Mesenteric fat pad (tissue), 1 donor: ENCODE measurements at regions not wholly inside any gene's neighbourhood (a gene's known extent, or its start where the extent isn't known, plus 50 kb on each side); places are given as distances from the start of the nearest gene placed in this dataset.
"Not testable (repeated sequence)": the region's sequence is repeated elsewhere in the genome, so short reads cannot be mapped to it uniquely, and the experiment has no call there.

Experiments
- DNase-seq: peaks from one replicate; pipeline ENCODE4 v3.0.0-alpha.2; 2020; ENCODE audit warnings: low spot score
- donor health status: DM: yes; HTN: yes; CAD: no.

GRCh38 chr9:30575218-30575617, 1809.2 kb upstream of the ACO1 start:
- DNase-seq: no peak

DNA sequence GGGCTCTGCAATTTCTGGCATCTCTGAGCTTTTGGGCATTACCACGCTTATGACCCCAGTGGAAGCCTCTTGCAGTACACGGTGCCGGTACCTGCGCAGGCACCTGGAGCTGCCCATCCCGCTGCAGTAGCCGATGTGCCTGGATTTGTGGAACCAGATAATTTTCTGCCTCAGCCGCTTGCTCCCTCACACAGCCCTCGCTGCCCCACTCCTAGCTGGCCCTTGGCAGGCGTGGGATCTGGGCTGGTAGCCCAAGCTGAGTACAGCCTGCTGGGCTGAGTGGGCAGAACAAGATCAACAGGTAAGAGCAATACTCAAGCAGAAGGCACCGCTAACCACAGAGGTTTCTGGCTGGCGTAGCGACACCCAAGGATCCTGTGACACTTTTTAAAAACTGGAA, 1808.8 kb upstream of the ACO1 start:
- no peak for DNase-seq

GRCh38 chr9:30579810-30580209, 1804.6 kb upstream of the ACO1 start:
- no peak for DNase-seq

- no peak for DNase-seq
Observed at GRCh38 chr9:30582240-30582639, 1802.2 kb upstream of the ACO1 start.

DNA sequence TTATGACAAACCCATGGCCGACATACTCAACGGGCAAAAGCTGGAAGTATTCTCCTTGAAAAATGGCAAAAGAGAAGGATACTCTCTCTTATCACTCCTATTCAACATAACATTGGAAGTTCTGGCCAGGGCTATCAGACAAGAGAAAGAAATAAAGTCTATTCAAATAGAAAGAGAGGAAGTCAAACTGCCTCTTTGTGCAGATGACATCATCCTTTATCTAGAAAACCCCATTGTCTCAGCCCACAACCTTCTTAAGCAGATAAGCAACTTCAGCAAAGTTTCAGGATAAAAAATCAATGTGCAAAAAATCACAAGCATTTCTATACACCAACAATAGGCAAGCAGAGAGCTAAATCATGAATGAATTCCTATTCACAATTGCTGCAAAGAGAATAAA, 1799.9 kb upstream of the ACO1 start:
- DNase-seq: no peak

DNA sequence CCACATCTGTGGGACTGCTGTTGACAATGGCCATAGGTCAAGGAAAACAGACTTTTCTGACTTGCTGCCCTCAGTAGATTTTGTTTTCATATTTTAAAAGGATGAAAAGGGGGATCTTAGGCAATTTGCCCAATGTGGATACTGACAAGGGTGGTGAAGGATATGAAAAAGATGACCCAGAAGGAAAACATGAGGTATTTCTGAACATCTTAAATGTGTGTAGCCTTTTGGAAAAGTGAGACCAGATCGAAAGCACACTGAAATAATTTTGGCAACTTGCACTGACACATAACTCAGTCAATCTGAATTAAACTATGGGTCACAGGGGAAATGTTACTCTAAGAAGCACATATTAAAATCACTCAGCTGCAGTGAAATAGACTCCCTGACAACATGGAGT, 1793.0 kb upstream of the ACO1 start:
- DNase-seq: no peak

- no peak for DNase-seq
Observed at GRCh38 chr9:30597608-30598007, 1786.8 kb upstream of the ACO1 start.

- no peak for DNase-seq
Observed at GRCh38 chr9:30605936-30606335, 1778.5 kb upstream of the ACO1 start.

- DNase-seq: no peak
Observed at GRCh38 chr9:30609713-30610112, 1774.7 kb upstream of the ACO1 start.

GRCh38 chr9:30616782-30617181, 1767.7 kb upstream of the ACO1 start:
- DNase-seq: not testable (repeated sequence)

GRCh38 chr9:30622561-30622960, 1761.9 kb upstream of the ACO1 start:
- no peak for DNase-seq

DNA sequence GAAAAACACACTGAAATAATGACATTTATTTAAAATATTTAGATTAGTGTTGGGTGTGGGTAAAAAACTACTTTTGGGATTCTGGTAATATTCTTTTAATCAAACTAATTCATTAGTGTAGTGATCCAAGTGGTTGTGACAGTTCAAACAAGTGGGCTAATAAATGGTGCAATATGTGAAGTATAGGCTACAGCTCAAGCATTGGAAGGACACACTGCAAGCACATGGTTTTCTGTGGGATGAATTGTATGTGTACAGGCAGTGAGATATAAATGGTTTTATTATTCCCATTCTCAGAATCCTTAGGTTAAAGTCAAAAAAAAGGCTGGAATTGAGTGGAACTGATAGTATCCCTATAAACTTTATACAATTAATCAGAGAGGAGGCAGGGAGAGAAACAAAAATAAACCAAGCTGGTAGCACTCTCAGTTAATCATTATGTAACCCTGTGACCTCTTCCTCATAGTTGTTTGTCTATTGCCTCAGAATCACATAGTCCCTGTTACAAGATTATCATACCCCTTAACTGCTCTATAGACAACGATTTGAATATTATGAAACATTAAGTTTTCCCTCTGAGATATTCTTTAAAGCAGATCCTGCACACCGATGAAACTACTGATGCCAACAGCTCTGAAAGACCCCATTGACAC, 1755.4 kb upstream of the ACO1 start:
- DNase-seq: no peak

DNA sequence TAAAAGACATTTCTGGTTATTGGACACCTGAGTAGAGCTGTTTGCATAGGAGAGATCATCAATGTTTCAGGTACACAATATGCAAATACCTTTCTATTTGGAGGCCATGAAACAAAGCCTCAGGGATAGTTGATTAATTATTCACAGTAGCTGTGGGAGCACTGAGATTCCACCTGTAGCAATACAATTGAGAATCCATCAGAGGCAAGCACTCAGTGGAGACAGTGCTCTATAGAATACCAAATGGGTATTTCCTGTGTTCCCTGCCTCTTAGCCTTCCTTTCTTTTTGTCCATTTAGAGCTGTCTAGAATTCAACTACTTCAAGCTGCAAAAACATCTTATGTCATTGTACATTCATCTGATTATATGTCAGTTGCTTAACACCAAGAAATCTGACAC, 1754.0 kb upstream of the ACO1 start:
- no peak for DNase-seq

- not testable (repeated sequence) for DNase-seq
Observed at GRCh38 chr9:30646639-30647038, 1737.8 kb upstream of the ACO1 start.

GRCh38 chr9:30661925-30662324, 1722.5 kb upstream of the ACO1 start:
- no peak for DNase-seq

DNA sequence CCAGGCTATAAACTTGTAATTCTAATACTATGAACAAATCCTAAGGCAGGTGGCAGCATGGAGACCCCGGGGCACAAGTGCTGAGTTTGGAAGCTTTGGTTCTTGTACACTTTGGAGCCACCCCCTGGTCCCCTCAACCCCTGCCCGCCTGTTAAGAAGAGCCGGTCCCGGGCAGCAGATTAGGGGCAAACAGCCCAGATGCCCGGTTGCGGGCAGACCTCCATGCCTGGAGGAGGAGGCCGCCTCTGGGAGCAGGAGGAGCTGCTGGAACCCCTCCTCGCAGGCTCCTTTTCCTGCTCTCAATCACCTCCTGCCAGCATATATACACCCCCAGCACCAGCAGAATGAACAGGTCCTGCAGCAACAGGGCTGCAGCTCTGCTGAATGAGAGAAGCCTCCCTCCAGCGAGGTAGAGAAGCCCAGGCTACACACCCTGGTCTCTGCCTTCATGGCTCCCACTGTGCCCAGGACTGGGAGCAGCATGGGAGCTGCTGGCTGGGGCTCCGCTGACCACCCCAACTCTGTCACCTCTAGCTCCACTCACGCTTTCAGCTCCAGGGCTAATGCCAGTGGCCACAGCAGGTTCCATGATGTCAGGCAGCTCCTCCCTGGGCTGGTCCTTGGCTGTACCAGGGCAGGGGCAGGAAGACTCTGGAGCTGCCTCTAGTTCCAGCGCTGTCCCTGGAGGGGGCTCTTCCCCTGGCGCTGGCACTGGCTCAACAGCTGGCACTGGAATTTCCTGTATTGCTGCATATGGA, 1713.5 kb upstream of the ACO1 start:
- no peak for DNase-seq

DNA sequence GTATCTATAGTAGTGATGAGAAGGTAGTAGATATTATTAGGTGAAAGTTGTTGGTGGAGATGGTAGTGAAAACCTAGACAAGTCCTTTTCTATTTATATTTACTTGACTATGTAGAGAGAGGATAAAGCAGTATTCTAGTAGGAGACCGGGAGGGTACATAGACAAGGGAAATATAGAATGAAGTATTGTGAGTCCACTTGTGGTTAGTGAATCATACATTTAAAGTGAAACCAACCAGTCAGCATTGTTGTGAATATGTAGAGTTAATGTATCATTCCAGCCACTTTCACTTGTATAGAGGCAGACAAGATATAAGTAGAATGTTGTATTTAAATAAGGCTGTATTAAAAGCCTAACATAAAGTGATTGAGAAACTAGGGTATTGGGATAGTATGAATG, 1711.3 kb upstream of the ACO1 start:
- no peak for DNase-seq

GRCh38 chr9:30676651-30677050, 1707.8 kb upstream of the ACO1 start:
- DNase-seq: no peak

DNA sequence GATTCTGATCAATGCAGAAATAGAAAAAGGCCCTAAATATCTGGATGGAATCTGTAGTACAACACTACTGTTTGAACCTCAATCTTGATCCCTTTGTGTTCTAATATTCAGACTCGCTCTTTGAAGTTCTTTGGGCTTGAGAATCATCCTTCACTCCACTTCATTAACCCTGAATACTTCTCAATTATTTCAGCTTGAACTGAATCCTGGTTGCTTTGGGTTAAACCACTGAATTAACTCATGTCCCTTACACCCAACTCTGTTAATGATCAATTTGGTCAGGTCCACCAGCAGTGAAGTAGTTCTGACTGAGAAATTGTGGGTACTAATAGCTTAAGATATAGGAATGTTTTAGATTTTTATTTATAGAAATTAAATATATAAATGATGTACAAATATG, 1707.2 kb upstream of the ACO1 start:
- DNase-seq: no peak

DNA sequence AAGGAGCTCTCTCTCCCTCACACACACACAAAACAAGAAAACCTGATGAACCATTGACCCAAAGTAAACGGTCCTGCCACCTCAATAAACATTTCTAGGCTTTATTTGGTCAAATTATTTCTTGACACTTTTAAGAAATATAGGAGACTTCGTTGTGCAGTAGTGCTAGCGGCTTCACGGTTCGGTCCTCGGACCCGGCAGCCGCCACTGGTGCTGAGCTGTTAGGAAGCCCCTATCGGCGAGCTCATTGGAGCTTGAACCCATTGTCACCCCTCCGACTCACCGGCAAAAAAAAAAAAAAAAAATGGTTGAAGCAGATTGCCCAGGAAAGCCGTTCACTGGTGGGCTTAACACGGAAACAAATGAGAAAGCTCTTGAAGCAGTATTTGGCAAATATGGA, 1695.6 kb upstream of the ACO1 start:
- peak; percentile 81 for DNase-seq

DNA sequence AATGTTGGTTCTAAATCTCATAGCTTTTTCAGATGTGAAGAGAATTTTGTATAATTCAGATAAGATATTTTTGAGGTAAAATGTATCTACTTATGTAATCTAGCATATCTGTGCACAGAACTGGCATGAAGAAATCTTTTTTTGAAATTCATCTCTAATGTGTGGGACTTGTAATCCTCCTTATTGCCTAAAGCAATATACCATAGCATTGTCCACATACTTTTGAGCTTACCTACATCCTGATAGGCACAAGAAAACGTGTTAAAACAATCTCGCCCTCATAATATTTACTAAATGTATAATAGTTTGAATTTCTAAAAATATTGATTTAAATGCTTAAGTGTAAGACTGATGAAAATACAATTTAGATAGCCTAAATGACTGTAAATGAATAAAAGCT, 1686.5 kb upstream of the ACO1 start:
- DNase-seq: no peak

DNA sequence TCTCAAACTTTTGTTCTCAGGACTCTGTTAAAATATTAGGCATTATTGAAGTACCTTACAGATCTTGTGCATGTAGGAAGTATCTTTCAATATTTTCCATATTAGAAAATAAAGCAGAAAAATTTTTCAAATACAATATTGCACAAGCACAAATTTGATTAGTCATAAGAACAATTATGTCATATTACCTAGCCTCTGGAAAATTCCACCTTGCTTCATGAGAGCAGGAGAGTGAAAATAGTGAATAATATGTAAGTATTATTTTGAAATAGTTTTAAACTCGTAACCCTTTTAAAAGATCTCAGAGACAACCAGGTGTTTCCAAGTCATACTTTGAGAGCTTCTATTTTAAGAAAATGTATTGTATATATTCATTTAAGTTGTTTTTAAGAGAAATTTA, 1672.9 kb upstream of the ACO1 start:
- no peak for DNase-seq

- DNase-seq: no peak
Observed at GRCh38 chr9:30713243-30713642, 1671.2 kb upstream of the ACO1 start.
